ENCODE measurements at regions not wholly inside any gene's neighbourhood (a gene's known extent, or its start where the extent isn't known, plus 50 kb on each side); places are given as distances from the start of the nearest gene placed in this dataset.

DNA sequence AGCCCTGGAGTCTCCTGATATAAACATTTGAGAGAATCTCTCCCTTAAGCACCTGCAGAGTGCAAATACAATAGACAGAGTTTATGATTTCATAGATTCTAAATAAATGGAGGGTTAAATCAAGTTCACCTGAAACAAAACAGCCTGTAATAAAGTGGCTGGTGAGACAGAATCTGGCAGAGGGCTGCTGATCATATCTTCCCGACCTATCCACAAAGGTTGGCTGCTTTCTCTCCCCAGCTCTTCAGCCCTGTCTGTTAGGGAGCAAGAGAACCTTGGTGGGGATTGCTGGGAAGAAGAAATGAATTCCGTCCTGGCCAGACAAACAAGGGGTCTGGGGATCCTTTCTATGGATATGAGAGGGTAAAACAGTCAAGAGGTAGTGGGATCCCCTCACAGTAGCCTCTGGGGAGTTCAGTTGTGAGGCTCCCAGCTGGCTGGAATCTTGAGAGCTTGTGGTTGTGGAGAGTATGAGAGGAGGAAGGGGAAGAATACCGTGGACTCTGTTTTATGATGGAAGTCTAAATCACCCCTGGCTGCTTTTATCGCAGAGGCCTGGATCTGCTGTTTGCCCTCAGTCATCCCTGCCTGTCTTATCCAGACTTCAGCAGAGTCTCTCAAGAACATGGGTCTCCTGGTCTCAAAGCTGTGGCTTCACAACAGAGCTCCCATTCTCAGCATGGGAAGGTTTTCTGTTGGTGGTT is 451.3 kb downstream of the NTRK3 start:
- Histone ChIP-seq H2BK5ac (ENCODE audit: low read length) (no peak overlapping the region), H3K4me1 (ENCODE audit: control insufficient read depth in 2 of 2, insufficient read depth in 1 of 2, low read depth in 1 of 2, low read length in 2 of 2) (no peaks in the 10 kb centered on the region), H2BK12ac (ENCODE audit: low read length) (no peak overlapping the region), H3K4me3 (ENCODE audit: low read length in 2 of 2) (no peak overlapping the region), H2AFZ (ENCODE audit: low read length) (no peak overlapping the region), H3K27me3 (ENCODE audit: control insufficient read depth in 3 of 3, insufficient read depth in 3 of 3, low read depth in 1 of 3, low read length in 3 of 3) (no peaks in the 10 kb centered on the region), H2AK5ac (ENCODE audit: low read depth, low read length) (no peak overlapping the region), H3K9me3 (replicated peaks in 1 of 2; ENCODE audit: control insufficient read depth in 2 of 2, insufficient read depth in 1 of 2, low read depth in 1 of 2, low read length in 2 of 2) (no peaks in the 10 kb centered on the region), H3K4ac (ENCODE audit: low read length) (no peak overlapping the region), H2BK120ac (ENCODE audit: low read depth, low read length) (no peak overlapping the region), H2BK15ac (ENCODE audit: low read length) (no peak overlapping the region), H3K23ac (ENCODE audit: low read depth, low read length, poor library complexity) (no peak overlapping the region), H4K8ac (ENCODE audit: low read depth, low read length) (no peak overlapping the region), H3K4me2 (ENCODE audit: insufficient read depth, low read length, poor library complexity, severe bottlenecking) (no peak overlapping the region), H4K91ac (ENCODE audit: low read depth, low read length, poor library complexity) (no peak overlapping the region), H3K14ac (ENCODE audit: low read length) (no peak overlapping the region), H3K79me1 (ENCODE audit: low read depth, low read length) (no peaks in the 10 kb centered on the region), H3K27ac (replicated peaks; ENCODE audit: low read length) (no peak overlapping the region), H3K9ac (ENCODE audit: low read depth, low read length, poor library complexity) (no peak overlapping the region), H3K36me3 (replicated peaks in 1 of 2; ENCODE audit: control insufficient read depth in 2 of 2, insufficient read depth in 2 of 2, low read length in 2 of 2) (no peaks in the 10 kb centered on the region), H3K18ac (ENCODE audit: low read length) (no peak overlapping the region)
- no peak for DNase-seq (ENCODE audit: low spot score)
- no CpG with 5 or more reads among the region's 4 CpGs for WGBS, 2 donors (ENCODE audit: extremely low coverage in 2 of 2, insufficient read length in 2 of 2, insufficient replicate concordance in 1 of 2)

DNA sequence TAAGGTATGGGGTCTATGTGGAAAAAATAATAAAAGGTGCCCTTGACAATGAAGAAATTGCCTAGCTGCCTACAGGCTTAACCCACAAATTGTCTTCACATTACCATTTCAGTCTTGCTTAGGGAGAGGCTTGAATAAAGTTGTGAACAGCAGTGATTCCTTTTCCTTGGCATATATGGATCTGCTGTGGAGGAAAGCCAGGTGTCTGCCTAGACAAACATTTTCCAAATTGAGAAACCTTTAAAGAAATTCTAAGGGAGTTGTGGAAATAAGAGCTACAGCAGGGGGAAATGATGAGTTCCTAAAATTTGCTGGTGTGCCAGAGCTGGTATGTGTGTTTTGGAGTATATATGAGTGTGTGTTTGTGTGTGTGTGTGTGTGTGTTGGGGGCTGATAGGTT is 452.1 kb downstream of the NTRK3 start:
- no peaks in the 10 kb centered on the region for H3K27me3 ChIP-seq (ENCODE audit: control insufficient read depth in 3 of 3, insufficient read depth in 3 of 3, low read depth in 1 of 3, low read length in 3 of 3)
- H2BK12ac ChIP-seq (ENCODE audit: low read length) = no peak overlapping the region
- no peak overlapping the region for H3K18ac ChIP-seq (ENCODE audit: low read length)
- no peak overlapping the region for H3K23ac ChIP-seq (ENCODE audit: low read depth, low read length, poor library complexity)
- no peaks in the 10 kb centered on the region for H3K36me3 ChIP-seq (replicated peaks in 1 of 2; ENCODE audit: control insufficient read depth in 2 of 2, insufficient read depth in 2 of 2, low read length in 2 of 2)
- no peak overlapping the region for H4K8ac ChIP-seq (ENCODE audit: low read depth, low read length)
- no peak overlapping the region for H2AFZ ChIP-seq (ENCODE audit: low read length)
- DNase-seq (ENCODE audit: low spot score) = no peak
- H2AK5ac ChIP-seq (ENCODE audit: low read depth, low read length) = no peak overlapping the region
- H4K91ac ChIP-seq (ENCODE audit: low read depth, low read length, poor library complexity) = no peak overlapping the region
- no peak overlapping the region for H3K4me2 ChIP-seq (ENCODE audit: insufficient read depth, low read length, poor library complexity, severe bottlenecking)
- H3K79me1 ChIP-seq (ENCODE audit: low read depth, low read length) = no peaks in the 10 kb centered on the region
- H3K14ac ChIP-seq (ENCODE audit: low read length) = no peak overlapping the region
- no peak overlapping the region for H3K4me3 ChIP-seq (ENCODE audit: low read length in 2 of 2)
- H3K9me3 ChIP-seq (replicated peaks in 1 of 2; ENCODE audit: control insufficient read depth in 2 of 2, insufficient read depth in 1 of 2, low read depth in 1 of 2, low read length in 2 of 2) = no peaks in the 10 kb centered on the region
- no peak overlapping the region for H3K4ac ChIP-seq (ENCODE audit: low read length)
- H3K27ac ChIP-seq (replicated peaks; ENCODE audit: low read length) = no peak overlapping the region
- H2BK5ac ChIP-seq (ENCODE audit: low read length) = no peak overlapping the region
- H2BK120ac ChIP-seq (ENCODE audit: low read depth, low read length) = no peak overlapping the region
- H3K4me1 ChIP-seq (ENCODE audit: control insufficient read depth in 2 of 2, insufficient read depth in 1 of 2, low read depth in 1 of 2, low read length in 2 of 2) = no peaks in the 10 kb centered on the region
- no peak overlapping the region for H3K9ac ChIP-seq (ENCODE audit: low read depth, low read length, poor library complexity)
- no peak overlapping the region for H2BK15ac ChIP-seq (ENCODE audit: low read length)

DNA sequence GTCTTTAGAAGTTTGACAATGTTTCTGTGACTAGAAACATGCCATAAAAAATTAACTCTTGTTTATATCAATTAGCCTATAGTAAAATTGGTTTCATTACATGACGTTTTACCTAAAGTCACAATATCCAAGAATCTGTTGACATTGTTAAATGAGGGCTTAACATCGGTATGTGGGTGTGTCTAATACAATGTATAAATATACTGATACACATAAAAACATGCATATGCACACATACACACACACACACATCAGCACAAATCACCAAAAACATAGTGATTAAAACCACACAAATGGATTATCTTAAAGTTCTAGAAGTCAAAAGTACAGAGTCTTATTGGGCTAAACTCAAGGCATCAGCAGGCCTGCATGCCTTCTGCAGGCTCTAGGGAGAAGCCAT is 456.7 kb downstream of the NTRK3 start:
- Histone ChIP-seq H2AFZ (ENCODE audit: low read length) (no peak overlapping the region), H3K9ac (ENCODE audit: low read depth, low read length, poor library complexity) (no peak overlapping the region), H4K8ac (ENCODE audit: low read depth, low read length) (no peak overlapping the region), H4K91ac (ENCODE audit: low read depth, low read length, poor library complexity) (no peak overlapping the region), H2AK5ac (ENCODE audit: low read depth, low read length) (no peak overlapping the region), H3K36me3 (replicated peaks in 1 of 2; ENCODE audit: control insufficient read depth in 2 of 2, insufficient read depth in 2 of 2, low read length in 2 of 2) (no peaks in the 10 kb centered on the region), H3K27ac (replicated peaks; ENCODE audit: low read length) (no peak overlapping the region), H3K14ac (ENCODE audit: low read length) (no peak overlapping the region), H3K18ac (ENCODE audit: low read length) (peak overlapping the region; percentile 52), H3K23ac (ENCODE audit: low read depth, low read length, poor library complexity) (no peak overlapping the region), H3K79me1 (ENCODE audit: low read depth, low read length) (no peaks in the 10 kb centered on the region), H3K4me2 (ENCODE audit: insufficient read depth, low read length, poor library complexity, severe bottlenecking) (no peak overlapping the region), H2BK15ac (ENCODE audit: low read length) (no peak overlapping the region), H2BK5ac (ENCODE audit: low read length) (no peak overlapping the region), H3K27me3 (ENCODE audit: control insufficient read depth in 3 of 3, insufficient read depth in 3 of 3, low read depth in 1 of 3, low read length in 3 of 3) (no peaks in the 10 kb centered on the region), H3K4me1 (ENCODE audit: control insufficient read depth in 2 of 2, insufficient read depth in 1 of 2, low read depth in 1 of 2, low read length in 2 of 2) (no peaks in the 10 kb centered on the region), H3K4me3 (ENCODE audit: low read length in 2 of 2) (no peak overlapping the region), H2BK120ac (ENCODE audit: low read depth, low read length) (no peak overlapping the region), H2BK12ac (ENCODE audit: low read length) (no peak overlapping the region), H3K9me3 (replicated peaks in 1 of 2; ENCODE audit: control insufficient read depth in 2 of 2, insufficient read depth in 1 of 2, low read depth in 1 of 2, low read length in 2 of 2) (no peaks in the 10 kb centered on the region), H3K4ac (ENCODE audit: low read length) (no peak overlapping the region)
- WGBS, 2 donors (ENCODE audit: extremely low coverage in 2 of 2, insufficient read length in 2 of 2, insufficient replicate concordance in 1 of 2) = no CpG with 5 or more reads among the region's 2 CpGs
- DNase-seq (ENCODE audit: low spot score) = no peak

DNA sequence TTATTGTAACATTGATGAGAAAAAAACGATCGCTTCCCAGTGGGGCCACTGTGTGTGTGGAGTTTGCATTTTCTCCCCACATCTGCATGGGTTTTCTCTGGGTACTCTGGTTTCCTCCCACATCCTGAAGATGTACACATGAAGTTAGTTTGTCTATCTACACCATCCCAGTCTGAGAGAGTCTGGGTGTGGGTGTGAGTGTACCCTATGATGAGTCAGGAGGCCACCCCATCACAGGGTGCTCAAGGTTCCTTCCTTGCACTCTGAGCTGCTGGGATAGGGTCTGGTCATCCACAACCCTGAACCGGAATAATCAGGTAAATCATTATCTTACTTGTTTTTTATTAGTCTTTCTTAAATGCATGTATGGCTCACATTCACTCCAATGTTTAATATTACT is 457.1 kb downstream of the NTRK3 start:
- no peaks in the 10 kb centered on the region for H3K27me3 ChIP-seq (ENCODE audit: control insufficient read depth in 3 of 3, insufficient read depth in 3 of 3, low read depth in 1 of 3, low read length in 3 of 3)
- H3K9me3 ChIP-seq (replicated peaks in 1 of 2; ENCODE audit: control insufficient read depth in 2 of 2, insufficient read depth in 1 of 2, low read depth in 1 of 2, low read length in 2 of 2) = no peaks in the 10 kb centered on the region
- no peak overlapping the region for H3K9ac ChIP-seq (ENCODE audit: low read depth, low read length, poor library complexity)
- no peak overlapping the region for H4K8ac ChIP-seq (ENCODE audit: low read depth, low read length)
- H3K14ac ChIP-seq (ENCODE audit: low read length) = no peak overlapping the region
- no peaks in the 10 kb centered on the region for H3K4me1 ChIP-seq (ENCODE audit: control insufficient read depth in 2 of 2, insufficient read depth in 1 of 2, low read depth in 1 of 2, low read length in 2 of 2)
- no peak overlapping the region for H2BK5ac ChIP-seq (ENCODE audit: low read length)
- no peak overlapping the region for H2BK120ac ChIP-seq (ENCODE audit: low read depth, low read length)
- no peak overlapping the region for H4K91ac ChIP-seq (ENCODE audit: low read depth, low read length, poor library complexity)
- WGBS, 2 donors (ENCODE audit: extremely low coverage in 2 of 2, insufficient read length in 2 of 2, insufficient replicate concordance in 1 of 2) = no CpG with 5 or more reads among the region's 3 CpGs
- no peak overlapping the region for H2BK15ac ChIP-seq (ENCODE audit: low read length)
- H3K27ac ChIP-seq (replicated peaks; ENCODE audit: low read length) = no peak overlapping the region
- no peak overlapping the region for H2BK12ac ChIP-seq (ENCODE audit: low read length)
- no peak overlapping the region for H3K23ac ChIP-seq (ENCODE audit: low read depth, low read length, poor library complexity)
- no peaks in the 10 kb centered on the region for H3K36me3 ChIP-seq (replicated peaks in 1 of 2; ENCODE audit: control insufficient read depth in 2 of 2, insufficient read depth in 2 of 2, low read length in 2 of 2)
- H2AK5ac ChIP-seq (ENCODE audit: low read depth, low read length) = no peak overlapping the region
- H3K18ac ChIP-seq (ENCODE audit: low read length) = no peak overlapping the region
- no peak overlapping the region for H2AFZ ChIP-seq (ENCODE audit: low read length)
- no peaks in the 10 kb centered on the region for H3K79me1 ChIP-seq (ENCODE audit: low read depth, low read length)
- H3K4me3 ChIP-seq (ENCODE audit: low read length in 2 of 2) = no peak overlapping the region
- no peak for DNase-seq (ENCODE audit: low spot score)
- H3K4me2 ChIP-seq (ENCODE audit: insufficient read depth, low read length, poor library complexity, severe bottlenecking) = no peak overlapping the region
- no peak overlapping the region for H3K4ac ChIP-seq (ENCODE audit: low read length)

Data from neuronal stem cell (in vitro differentiated cells).